ENCODE measurements at regions not wholly inside any gene's neighbourhood (a gene's known extent, or its start where the extent isn't known, plus 50 kb on each side); places are given as distances from the start of the nearest gene placed in this dataset.

GRCh38 chr2:104433657-104434056 is 420.3 kb upstream of the POU3F3 start:
- H3K27ac ChIP-seq: peak overlapping the region; percentile 44; the same call in 1 of the 2 replicates
- H3K9me3 ChIP-seq (ENCODE audit: low read depth, low read length): no peaks in the 10 kb centered on the region
- H3K36me3 ChIP-seq (ENCODE audit: insufficient read depth, low read length): no peaks in the 10 kb centered on the region
- no peak for DNase-seq (ENCODE audit: low read depth, low spot score)
- H3K9ac ChIP-seq (ENCODE audit: insufficient read length): no peak overlapping the region
- H3K4me3 ChIP-seq: no peak overlapping the region
- TF ChIP-seq POLR2AphosphoS5 (IDR thresholded peaks at IDR 0.05; ENCODE audit: borderline replicate concordance, low read depth, low read length) (no peak), FOXP2 (optimal IDR thresholded peaks at IDR 0.05; ENCODE audit: control extremely low read depth, extremely low read length, insufficient read depth) (no peak), EZH2 (IDR thresholded peaks at IDR 0.05) (no peak)

- Histone ChIP-seq H3K9me3 (ENCODE audit: low read depth, low read length) (no peaks in the 10 kb centered on the region), H3K27ac (no peak overlapping the region), H3K36me3 (ENCODE audit: insufficient read depth, low read length) (no peaks in the 10 kb centered on the region), H3K9ac (ENCODE audit: insufficient read length) (peak overlapping the region; percentile 37), H3K4me3 (peak overlapping the region; percentile 76)
- TF ChIP-seq EZH2 (IDR thresholded peaks at IDR 0.05) (no peak), POLR2AphosphoS5 (IDR thresholded peaks at IDR 0.05; ENCODE audit: borderline replicate concordance, low read depth, low read length) (no peak), FOXP2 (optimal IDR thresholded peaks at IDR 0.05; ENCODE audit: control extremely low read depth, extremely low read length, insufficient read depth) (no peak)
- no peak for DNase-seq (ENCODE audit: low read depth, low spot score)
Observed at GRCh38 chr2:104434318-104434792, 419.6 kb upstream of the POU3F3 start.

GRCh38 chr2:104434966-104435365 is 418.9 kb upstream of the POU3F3 start:
- Histone ChIP-seq H3K4me3 (peak overlapping the region; percentile 76), H3K9me3 (ENCODE audit: low read depth, low read length) (no peaks in the 10 kb centered on the region), H3K27ac (no peak overlapping the region), H3K36me3 (ENCODE audit: insufficient read depth, low read length) (no peaks in the 10 kb centered on the region), H3K9ac (ENCODE audit: insufficient read length) (no peak overlapping the region)
- TF ChIP-seq FOXP2 (optimal IDR thresholded peaks at IDR 0.05; ENCODE audit: control extremely low read depth, extremely low read length, insufficient read depth) (no peak), EZH2 (IDR thresholded peaks at IDR 0.05) (no peak), POLR2AphosphoS5 (IDR thresholded peaks at IDR 0.05; ENCODE audit: borderline replicate concordance, low read depth, low read length) (no peak)
- no peak for DNase-seq (ENCODE audit: low read depth, low spot score)

- H3K36me3 ChIP-seq (ENCODE audit: insufficient read depth, low read length): no peaks in the 10 kb centered on the region
- H3K27ac ChIP-seq: no peak overlapping the region
- no peak overlapping the region for H3K4me3 ChIP-seq
- no peak for DNase-seq (ENCODE audit: low read depth, low spot score)
- no peaks in the 10 kb centered on the region for H3K9me3 ChIP-seq (ENCODE audit: low read depth, low read length)
- no peak overlapping the region for H3K9ac ChIP-seq (ENCODE audit: insufficient read length)
- TF ChIP-seq POLR2AphosphoS5 (IDR thresholded peaks at IDR 0.05; ENCODE audit: borderline replicate concordance, low read depth, low read length) (no peak), FOXP2 (optimal IDR thresholded peaks at IDR 0.05; ENCODE audit: control extremely low read depth, extremely low read length, insufficient read depth) (no peak), EZH2 (IDR thresholded peaks at IDR 0.05) (no peak)
Observed at GRCh38 chr2:104438481-104438880, 415.4 kb upstream of the POU3F3 start.

- Histone ChIP-seq H3K4me3 (no peak overlapping the region), H3K9me3 (ENCODE audit: low read depth, low read length) (no peaks in the 10 kb centered on the region), H3K9ac (ENCODE audit: insufficient read length) (no peak overlapping the region), H3K36me3 (ENCODE audit: insufficient read depth, low read length) (no peaks in the 10 kb centered on the region), H3K27ac (no peak overlapping the region)
- DNase-seq (ENCODE audit: low read depth, low spot score): no peak
- TF ChIP-seq POLR2AphosphoS5 (IDR thresholded peaks at IDR 0.05; ENCODE audit: borderline replicate concordance, low read depth, low read length) (no peak), EZH2 (IDR thresholded peaks at IDR 0.05) (no peak), FOXP2 (optimal IDR thresholded peaks at IDR 0.05; ENCODE audit: control extremely low read depth, extremely low read length, insufficient read depth) (no peak)
Observed at GRCh38 chr2:104443145-104443544, 410.8 kb upstream of the POU3F3 start.

GRCh38 chr2:104444392-104444791 is 409.5 kb upstream of the POU3F3 start:
- no peak overlapping the region for H3K27ac ChIP-seq
- DNase-seq (ENCODE audit: low read depth, low spot score): no peak
- TF ChIP-seq FOXP2 (optimal IDR thresholded peaks at IDR 0.05; ENCODE audit: control extremely low read depth, extremely low read length, insufficient read depth) (no peak), EZH2 (IDR thresholded peaks at IDR 0.05) (no peak), POLR2AphosphoS5 (IDR thresholded peaks at IDR 0.05; ENCODE audit: borderline replicate concordance, low read depth, low read length) (no peak)

GRCh38 chr2:104444889-104445288 is 409.0 kb upstream of the POU3F3 start:
- Histone ChIP-seq H3K9me3 (ENCODE audit: low read depth, low read length) (no peaks in the 10 kb centered on the region), H3K36me3 (ENCODE audit: insufficient read depth, low read length) (no peaks in the 10 kb centered on the region), H3K27ac (no peak overlapping the region), H3K9ac (ENCODE audit: insufficient read length) (no peak overlapping the region), H3K4me3 (no peak overlapping the region)
- DNase-seq (ENCODE audit: low read depth, low spot score): no peak
- TF ChIP-seq EZH2 (IDR thresholded peaks at IDR 0.05) (no peak), FOXP2 (optimal IDR thresholded peaks at IDR 0.05; ENCODE audit: control extremely low read depth, extremely low read length, insufficient read depth) (no peak), POLR2AphosphoS5 (IDR thresholded peaks at IDR 0.05; ENCODE audit: borderline replicate concordance, low read depth, low read length) (no peak)

More at GRCh38 chr2:104444392-104444791, 409.5 kb upstream of the POU3F3 start:
- Histone ChIP-seq H3K36me3 (ENCODE audit: insufficient read depth, low read length) (no peaks in the 10 kb centered on the region), H3K9ac (ENCODE audit: insufficient read length) (no peak overlapping the region), H3K9me3 (ENCODE audit: low read depth, low read length) (no peaks in the 10 kb centered on the region), H3K4me3 (no peak overlapping the region)

- Histone ChIP-seq H3K27ac (no peak overlapping the region), H3K9me3 (ENCODE audit: low read depth, low read length) (no peaks in the 10 kb centered on the region), H3K36me3 (ENCODE audit: insufficient read depth, low read length) (no peaks in the 10 kb centered on the region), H3K4me3 (no peak overlapping the region), H3K9ac (ENCODE audit: insufficient read length) (no peak overlapping the region)
- DNase-seq (ENCODE audit: low read depth, low spot score): no peak
- TF ChIP-seq EZH2 (IDR thresholded peaks at IDR 0.05): no peak
- TF ChIP-seq POLR2AphosphoS5 (IDR thresholded peaks at IDR 0.05; ENCODE audit: borderline replicate concordance, low read depth, low read length): no peak
- no peak for TF ChIP-seq FOXP2 (optimal IDR thresholded peaks at IDR 0.05; ENCODE audit: control extremely low read depth, extremely low read length, insufficient read depth)
Observed at GRCh38 chr2:104447831-104448434, 406.0 kb upstream of the POU3F3 start.

Measured in SK-N-MC (cell line).